ENCODE measurements at regions not wholly inside any gene's neighbourhood (a gene's known extent, or its start where the extent isn't known, plus 50 kb on each side); places are given as distances from the start of the nearest gene placed in this dataset.

DNA sequence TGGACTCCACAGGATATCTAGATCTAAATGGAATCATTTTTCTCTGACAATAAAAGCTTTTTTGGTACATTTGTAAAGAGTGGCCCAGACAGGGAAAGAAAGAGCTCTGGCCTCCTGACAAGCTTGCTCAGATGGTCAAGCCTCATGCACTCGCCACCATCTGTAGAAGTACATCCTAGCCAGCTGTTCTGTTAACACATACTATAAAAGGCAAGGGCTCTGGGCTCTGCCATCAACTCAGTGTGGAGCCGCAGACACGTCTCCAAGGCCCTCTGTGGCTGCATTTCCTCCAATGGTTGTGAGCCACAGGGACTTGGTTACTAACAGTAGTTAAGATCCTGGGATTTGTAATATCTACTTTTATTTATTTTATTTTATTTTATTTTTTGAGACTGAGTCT lies 70.8 kb upstream of the KDM7A start:
- ChIA-PET CTCF (interaction anchor here (0.7 kb wide), 1 partner anchor 594 kb away, joined by 4 read pairs; no protein-coding TSS in a partner anchor), POLR2A (no interaction called here)

- ChIA-PET CTCF (no interaction called here), POLR2A (no interaction called here)
Observed at GRCh38 chr7:140245611-140246105, 68.9 kb upstream of the KDM7A start.

GRCh38 chr7:140242057-140243031 lies 65.6 kb upstream of the KDM7A start:
- POLR2A ChIA-PET = interaction anchor here (0.6 to 0.7 kb wide), 2 partner anchors 12 to 1244 kb away, joined by 7 read pairs; no protein-coding TSS in a partner anchor
- CTCF ChIA-PET = interaction anchor here (0.7 to 1.6 kb wide), 3 partner anchors 32 to 188 kb away, joined by 3 to 5 read pairs (median 3); no protein-coding TSS in a partner anchor

GRCh38 chr7:140239653-140239935 lies 62.8 kb upstream of the KDM7A start:
- ChIA-PET POLR2A (no interaction called here), CTCF (interaction anchor here (0.6 kb wide), 1 partner anchor 155 kb away, joined by 3 read pairs; no protein-coding TSS in a partner anchor)

- ChIA-PET CTCF (no interaction called here), POLR2A (no interaction called here)
Observed at GRCh38 chr7:140238778-140239652, 62.2 kb upstream of the KDM7A start.

- ChIA-PET POLR2A (no interaction called here), CTCF (no interaction called here)
Observed at GRCh38 chr7:140237390-140237789, 60.6 kb upstream of the KDM7A start.

DNA sequence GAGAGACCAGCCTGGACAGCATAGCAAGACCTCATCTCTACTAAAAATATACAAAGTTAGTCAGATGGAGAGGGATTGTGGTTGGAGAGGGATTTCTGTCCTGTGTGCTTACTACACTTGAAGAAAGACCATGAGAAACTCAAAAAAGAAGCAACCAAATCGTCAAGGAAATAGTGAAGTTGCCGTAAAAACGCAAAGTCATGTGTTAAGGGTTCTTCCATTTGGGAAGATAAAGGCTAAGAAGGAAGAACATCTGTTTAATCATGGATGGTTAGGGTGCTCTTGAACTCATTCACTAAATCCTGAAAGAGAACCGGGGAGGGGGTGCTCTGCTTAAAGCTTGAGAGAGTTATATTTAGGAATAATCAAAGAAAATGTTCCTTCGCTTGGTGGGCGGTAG lies 59.8 kb upstream of the KDM7A start:
- CTCF ChIA-PET = no interaction called here

DNA sequence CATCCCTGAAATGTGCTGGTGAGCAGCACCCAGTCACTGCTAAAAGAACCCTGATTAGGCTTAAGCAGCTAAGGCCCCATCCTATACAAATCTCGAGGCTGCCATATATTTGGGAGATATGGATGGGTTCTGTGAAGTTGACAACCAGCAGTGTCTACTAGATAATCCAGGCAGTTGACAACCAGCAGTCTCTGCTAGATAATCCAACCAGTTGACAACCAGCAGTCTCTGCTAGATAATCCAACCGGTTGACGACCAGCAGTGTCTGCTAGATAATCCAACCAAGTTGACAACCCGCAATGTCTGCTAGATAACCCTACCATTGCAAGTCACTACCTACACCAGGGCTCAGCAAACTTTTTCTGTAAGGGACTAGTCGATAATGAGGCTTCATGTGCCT lies 58.3 kb upstream of the KDM7A start:
- POLR2A ChIA-PET = no interaction called here

More for the DNA sequence above, 59.8 kb upstream of the KDM7A start:
- POLR2A ChIA-PET = no interaction called here

DNA sequence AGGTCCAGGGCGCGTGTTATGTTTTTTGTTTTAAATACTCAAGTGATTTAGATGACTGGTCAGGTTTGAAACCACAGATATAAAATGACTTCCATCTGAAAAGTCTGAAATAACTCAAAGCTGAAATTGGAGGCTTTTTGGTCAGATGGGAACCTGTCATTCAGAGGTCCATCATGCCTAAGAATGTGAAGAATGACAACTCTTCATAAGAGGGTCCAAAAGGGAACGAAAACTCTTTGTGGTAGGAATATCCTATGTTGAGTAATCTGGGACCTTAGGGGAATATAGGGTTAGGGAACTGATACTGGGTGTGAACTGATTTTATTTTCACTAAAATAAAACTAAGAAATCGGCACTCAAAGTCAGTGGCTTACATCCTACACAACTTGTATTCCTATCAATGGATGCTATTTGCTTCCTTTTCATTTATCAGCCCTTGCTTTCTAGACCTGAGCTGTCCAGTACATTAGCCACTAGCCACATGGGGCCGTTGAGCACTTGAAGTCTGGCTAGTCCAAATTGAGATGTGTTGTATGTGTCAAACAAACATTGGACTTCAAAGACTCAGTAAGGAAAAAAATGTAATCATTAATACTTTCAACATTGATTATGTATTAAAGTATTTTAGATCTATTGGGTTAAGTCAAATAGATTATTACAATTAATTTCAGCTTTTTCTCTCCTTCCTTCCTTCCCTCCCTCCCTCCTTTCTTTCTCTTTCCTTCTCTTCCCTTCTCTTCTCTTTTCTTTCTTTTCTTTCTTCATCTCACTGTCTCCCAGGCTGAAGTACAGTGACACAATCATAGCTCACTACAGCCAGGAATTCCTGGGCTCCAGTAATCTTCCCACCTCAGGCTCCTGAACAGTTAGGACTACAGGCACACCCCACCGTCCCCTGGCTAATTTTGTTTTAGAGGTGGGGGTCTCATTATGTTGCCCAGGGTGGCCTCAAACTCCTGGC lies 56.5 kb upstream of the KDM7A start:
- CTCF ChIA-PET = interaction anchor here (0.9 kb wide), 1 partner anchor 26 kb away, joined by 3 read pairs; no protein-coding TSS in a partner anchor
- POLR2A ChIA-PET = interaction anchor here (1.2 to 1.3 kb wide), 2 partner anchors 19 to 56 kb away, joined by 3 read pairs; no protein-coding TSS in a partner anchor

More for the DNA sequence above, 58.3 kb upstream of the KDM7A start:
- CTCF ChIA-PET = interaction anchor here (0.7 kb wide), 1 partner anchor 57 kb away, joined by 3 read pairs; no protein-coding TSS in a partner anchor

- POLR2A ChIA-PET = interaction anchor here (1.2 to 3.9 kb wide), 4 partner anchors 18 to 55 kb away, joined by 3 to 46 read pairs (median 12); partner anchors contain the start of gene KDM7A
- CTCF ChIA-PET = interaction anchor here (1.3 to 3.6 kb wide), 3 partner anchors 21 to 72 kb away, joined by 3 to 18 read pairs (median 18); partner anchors contain the start of gene KDM7A
Observed at GRCh38 chr7:140231771-140232491, 55.1 kb upstream of the KDM7A start.

GRCh38 chr7:140230861-140231770 lies 54.3 kb upstream of the KDM7A start:
- POLR2A ChIA-PET = interaction anchor here (0.5 to 3.9 kb wide), 9 partner anchors 10 to 129 kb away, joined by 3 to 46 read pairs (median 4); partner anchors contain the start of gene KDM7A

DNA sequence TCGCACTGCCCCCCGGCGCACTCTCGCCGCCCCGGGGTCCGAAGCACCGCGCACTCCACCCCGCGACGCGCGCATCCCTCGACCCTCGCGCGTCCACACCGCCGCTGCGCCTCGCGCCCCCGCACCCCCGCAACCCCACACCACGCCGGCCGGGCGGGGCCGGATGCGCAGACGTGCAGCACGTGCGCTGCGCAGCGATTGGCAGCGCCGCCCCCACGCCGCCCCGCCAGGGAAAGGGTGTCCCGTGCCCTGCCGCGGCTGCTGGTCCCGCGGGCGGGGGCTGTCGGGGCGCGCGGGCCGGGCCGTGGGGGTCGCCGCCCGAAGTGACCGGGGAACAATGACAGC lies 53.7 kb upstream of the KDM7A start:
- CTCF ChIA-PET = interaction anchor here (0.6 to 3.6 kb wide), 7 partner anchors 11 to 1076 kb away, joined by 3 to 18 read pairs (median 3); partner anchors contain the start of gene KDM7A
- POLR2A ChIA-PET = interaction anchor here (0.5 to 3.9 kb wide), 12 partner anchors 10 to 248 kb away, joined by 3 to 46 read pairs (median 3); partner anchors contain the start of gene KDM7A

More at GRCh38 chr7:140230861-140231770, 54.3 kb upstream of the KDM7A start:
- CTCF ChIA-PET = interaction anchor here (0.6 to 3.6 kb wide), 7 partner anchors 12 to 1077 kb away, joined by 3 to 18 read pairs (median 3); partner anchors contain the start of gene KDM7A

- POLR2A ChIA-PET = interaction anchor here (0.8 to 3.9 kb wide), 10 partner anchors 13 to 248 kb away, joined by 3 to 46 read pairs (median 3); partner anchors contain the start of gene KDM7A
- CTCF ChIA-PET = interaction anchor here (0.6 to 3.6 kb wide), 7 partner anchors 11 to 1075 kb away, joined by 3 to 18 read pairs (median 3); partner anchors contain the start of gene KDM7A
Observed at GRCh38 chr7:140229591-140230515, 53.1 kb upstream of the KDM7A start.

DNA sequence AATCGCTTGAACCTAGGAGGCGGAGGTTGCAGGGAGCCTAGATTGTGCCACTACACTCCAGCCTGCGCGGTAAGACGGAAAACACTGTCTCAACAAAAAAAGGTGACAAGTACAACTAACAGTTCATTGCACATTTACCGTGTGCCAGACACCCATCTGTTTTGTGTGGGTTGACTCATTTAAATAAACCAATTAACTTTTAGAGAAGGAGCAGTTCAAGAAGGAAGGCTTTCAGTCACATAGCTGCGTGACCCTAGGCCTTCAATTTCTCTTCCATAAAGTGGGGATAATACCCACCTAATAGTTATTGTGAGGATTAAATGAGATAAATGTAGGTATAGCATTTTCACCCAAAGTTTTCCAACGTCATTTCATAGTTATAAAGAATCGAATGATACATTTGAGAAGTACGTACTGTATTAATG lies 52.3 kb upstream of the KDM7A start:
- ChIA-PET POLR2A (interaction anchor here (1.0 to 3.9 kb wide), 7 partner anchors 13 to 64 kb away, joined by 3 to 46 read pairs (median 3); partner anchors contain the start of gene KDM7A), CTCF (interaction anchor here (0.6 to 3.6 kb wide), 6 partner anchors 15 to 610 kb away, joined by 3 to 18 read pairs (median 4); partner anchors contain the start of gene KDM7A)
